Upper lobe of right lung (tissue), 1 donor: ENCODE measurements at regions not wholly inside any gene's neighbourhood (a gene's known extent, or its start where the extent isn't known, plus 50 kb on each side); places are given as distances from the start of the nearest gene placed in this dataset.
"Not testable (repeated sequence)": the region's sequence is repeated elsewhere in the genome, so short reads cannot be mapped to it uniquely, and the experiment has no call there.

Source experiments
- ATAC-seq: fragments of 200-7000 bp; cut with Tn5 transposase; one replicate; pipeline ENCODE4 v1.9.1; 2020; ENCODE audit warnings: mild to moderate bottlenecking, moderate library complexity
- DNase-seq: peaks from one replicate; pipeline ENCODE4 v3.0.0-alpha.2; 2020
- H3K27ac ChIP-seq: fragments of 200-600 bp; one replicate; pipeline ENCODE4 v1.8.0; 2022
- H3K27me3 ChIP-seq: fragments of 200-600 bp; one replicate; pipeline ENCODE4 v1.8.0; 2022; ENCODE audit warnings: mild to moderate bottlenecking
- H3K36me3 ChIP-seq: fragments of 200-600 bp; one replicate; pipeline ENCODE4 v1.8.0; 2022
- H3K4me1 ChIP-seq: fragments of 200-600 bp; one replicate; pipeline ENCODE4 v1.8.0; 2022
- H3K4me3 ChIP-seq: fragments of 200-600 bp; one replicate; pipeline ENCODE4 v1.8.0; 2022; ENCODE audit warnings: mild to moderate bottlenecking
- H3K9me3 ChIP-seq: fragments of 200-600 bp; one replicate; pipeline ENCODE4 v1.8.0; 2022
- CTCF ChIP-seq: fragments of 200-600 bp; IDR thresholded peaks from one replicate; pipeline ENCODE4 v1.8.0; 2022; ENCODE audit warnings: antibody characterized with exemption
- intact Hi-C: fragments of 100-400 bp; cut with DNase I; formaldehyde crosslinking; loops from one replicate; pipeline ENCODE4 v1.11.0; 2022
- donor health status: DM: no; HTN: yes; CAD: no; lungs with severe emphysema.

DNA sequence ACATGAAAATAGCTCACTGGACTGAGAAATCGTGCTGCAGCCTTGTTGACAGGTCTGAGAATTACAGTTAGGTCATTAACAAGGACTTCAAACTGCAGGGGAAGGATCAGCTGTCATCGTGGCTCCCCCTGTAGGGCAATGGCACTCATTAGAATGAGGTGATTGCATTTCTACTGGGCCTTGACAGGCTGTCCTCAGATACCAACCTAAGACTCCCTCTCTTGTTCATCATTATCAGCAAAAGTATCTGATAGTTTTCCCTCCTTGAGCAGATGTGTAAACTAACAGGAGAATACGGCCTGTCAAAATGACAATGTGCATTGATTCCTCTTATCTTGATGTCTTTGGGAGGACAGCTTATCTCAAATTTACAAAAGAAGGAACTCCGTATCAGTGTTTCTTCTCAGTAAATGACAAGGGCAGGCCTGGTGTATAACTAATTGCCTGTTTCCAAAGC lies 648.5 kb upstream of the LRRN3 start:
- no peak overlapping the region for H3K4me3 ChIP-seq
- H3K27ac ChIP-seq, result no peak overlapping the region
- no peaks in the 10 kb centered on the region for H3K27me3 ChIP-seq
- no peaks in the 10 kb centered on the region for H3K36me3 ChIP-seq
- TF ChIP-seq CTCF, result peak; percentile 31
- intact Hi-C loops, result no loop called here
- H3K9me3 ChIP-seq, result no peaks in the 10 kb centered on the region
- DNase-seq (no peak), ATAC-seq (peak; percentile 57)
- H3K4me1 ChIP-seq, result no peaks in the 10 kb centered on the region

- H3K4me3 ChIP-seq, result no peak overlapping the region
- H3K36me3 ChIP-seq, result no peaks in the 10 kb centered on the region
- no peaks in the 10 kb centered on the region for H3K27me3 ChIP-seq
- no peaks in the 10 kb centered on the region for H3K9me3 ChIP-seq
- TF ChIP-seq CTCF, result no peak
- no peak overlapping the region for H3K27ac ChIP-seq
- DNase-seq (no peak), ATAC-seq (no peak)
- no peaks in the 10 kb centered on the region for H3K4me1 ChIP-seq
- intact Hi-C loops, result no loop called here
Observed at GRCh38 chr7:110446658-110447057, 644.3 kb upstream of the LRRN3 start.

- Histone ChIP-seq H3K36me3 (no peaks in the 10 kb centered on the region), H3K27ac (no peak overlapping the region), H3K9me3 (no peaks in the 10 kb centered on the region), H3K4me1 (no peaks in the 10 kb centered on the region), H3K27me3 (no peaks in the 10 kb centered on the region), H3K4me3 (no peak overlapping the region)
- no peak for ATAC-seq
- DNase-seq, result no peak
- intact Hi-C loops, result no loop called here
- no peak for TF ChIP-seq CTCF
Observed at GRCh38 chr7:110448918-110449317, 642.0 kb upstream of the LRRN3 start.

GRCh38 chr7:110454713-110455112 lies 636.2 kb upstream of the LRRN3 start:
- no peaks in the 10 kb centered on the region for H3K9me3 ChIP-seq
- ATAC-seq, result no peak
- TF ChIP-seq CTCF, result no peak
- intact Hi-C loops, result no loop called here
- H3K4me1 ChIP-seq, result no peaks in the 10 kb centered on the region
- H3K27ac ChIP-seq, result no peak overlapping the region
- no peak overlapping the region for H3K4me3 ChIP-seq
- no peak for DNase-seq
- H3K36me3 ChIP-seq, result no peaks in the 10 kb centered on the region
- H3K27me3 ChIP-seq, result no peaks in the 10 kb centered on the region

- Histone ChIP-seq H3K27ac (no peak overlapping the region), H3K9me3 (no peaks in the 10 kb centered on the region), H3K4me1 (no peaks in the 10 kb centered on the region), H3K4me3 (no peak overlapping the region), H3K36me3 (no peaks in the 10 kb centered on the region), H3K27me3 (no peaks in the 10 kb centered on the region)
- no peak for TF ChIP-seq CTCF
- ATAC-seq (no peak), DNase-seq (no peak)
- intact Hi-C loops, result no loop called here
Observed at GRCh38 chr7:110461621-110462020, 629.3 kb upstream of the LRRN3 start.

DNA sequence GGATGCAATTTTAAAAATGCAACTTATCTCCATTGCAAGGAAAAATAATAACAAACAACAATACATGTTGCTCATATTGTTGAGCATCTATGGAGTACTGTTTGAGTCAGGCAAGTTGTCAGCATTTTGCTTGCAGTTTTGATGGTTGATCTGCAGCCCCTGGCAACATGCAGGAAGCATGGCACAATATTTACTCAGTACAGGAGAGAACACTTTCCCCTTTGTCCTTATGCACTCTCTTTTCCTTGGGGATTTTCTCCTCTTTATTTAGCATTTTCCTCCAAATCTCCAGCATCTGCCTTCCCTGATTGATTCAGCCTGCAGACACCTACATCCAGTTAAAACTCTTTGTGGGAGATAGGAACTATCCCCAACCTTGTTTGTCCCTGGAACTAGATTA lies 620.5 kb upstream of the LRRN3 start:
- H3K4me1 ChIP-seq, result no peaks in the 10 kb centered on the region
- DNase-seq (no peak), ATAC-seq (no peak)
- H3K27me3 ChIP-seq, result no peaks in the 10 kb centered on the region
- intact Hi-C loops, result no loop called here
- no peak overlapping the region for H3K4me3 ChIP-seq
- TF ChIP-seq CTCF, result no peak
- H3K9me3 ChIP-seq, result no peaks in the 10 kb centered on the region
- H3K27ac ChIP-seq, result no peak overlapping the region
- no peaks in the 10 kb centered on the region for H3K36me3 ChIP-seq

DNA sequence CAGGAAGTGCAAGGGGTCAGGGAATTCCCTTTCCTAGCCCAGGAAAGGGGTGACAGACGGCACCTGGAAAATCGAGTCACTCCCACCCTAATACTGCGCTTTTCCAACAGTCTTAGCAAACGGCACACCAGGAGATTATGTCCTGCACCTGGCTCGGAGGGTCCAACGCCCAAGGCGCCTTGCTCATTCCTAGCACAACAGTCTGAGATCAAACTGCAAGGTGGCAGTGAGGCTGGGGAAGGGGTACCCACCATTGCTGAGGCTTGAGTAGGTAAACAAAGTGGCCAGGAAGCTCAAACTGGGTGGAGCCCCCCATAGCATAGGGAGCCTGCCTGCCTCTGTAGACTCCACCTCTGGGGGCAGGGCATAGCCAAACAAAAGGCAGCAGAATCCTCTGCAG lies 618.5 kb upstream of the LRRN3 start:
- H3K27ac ChIP-seq, H3K27me3 ChIP-seq, ATAC-seq, DNase-seq, H3K4me1 ChIP-seq, H3K4me3 ChIP-seq, H3K36me3 ChIP-seq, intact Hi-C loops, H3K9me3 ChIP-seq: not testable (repeated sequence)
